GM23338 (cell line): ENCODE measurements at regions not wholly inside any gene's neighbourhood (a gene's known extent, or its start where the extent isn't known, plus 50 kb on each side); places are given as distances from the start of the nearest gene placed in this dataset.

Source experiments
- ATAC-seq: fragments of 200-7000 bp; cut with Tn5 transposase; 3 replicates; pipeline ENCODE4 v1.9.1; 2020
- DNase-seq: peaks from one replicate; pipeline ENCODE4 v3.0.0-alpha.2; 2015; ENCODE audit warnings: low spot score
- H2AFZ ChIP-seq: fragments of 200-600 bp; sonication (generic); 2 replicates; pipeline ENCODE4 v1.8.0; 2016; ENCODE audit warnings: antibody characterized with exemption, mild to moderate bottlenecking, moderate library complexity
- H3F3A ChIP-seq: fragments of 200-600 bp; sonication (generic); replicated peaks from 2 replicates; pipeline ENCODE4 v1.8.0; 2017; ENCODE audit warnings: antibody characterized with exemption, mixed run types, low read depth
- H3K27ac ChIP-seq: fragments of 200-600 bp; sonication (generic); 2 replicates; pipeline ENCODE4 v1.6.1; 2016; ENCODE audit warnings: low read depth
- H3K27me3 ChIP-seq: fragments of 200-600 bp; sonication (generic); 2 replicates; pipeline ENCODE4 v1.8.0; 2016; ENCODE audit warnings: mild to moderate bottlenecking, mixed run types, moderate library complexity; ENCODE audit not compliant: insufficient read depth
- H3K36me3 ChIP-seq: fragments of 200-600 bp; sonication (generic); 2 replicates; pipeline ENCODE4 v1.8.0; 2016; ENCODE audit warnings: mild to moderate bottlenecking; ENCODE audit not compliant: insufficient read depth
- H3K4me1 ChIP-seq: fragments of 200-600 bp; sonication (generic); 2 replicates; pipeline ENCODE4 v1.8.0; 2016; ENCODE audit warnings: mild to moderate bottlenecking, moderate library complexity; ENCODE audit not compliant: insufficient read depth
- H3K4me2 ChIP-seq: fragments of 200-600 bp; sonication (generic); 2 replicates; pipeline ENCODE4 v1.7.1; 2017; ENCODE audit warnings: mixed run types
- H3K4me3 ChIP-seq: fragments of 200-600 bp; sonication (generic); 2 replicates; pipeline ENCODE4 v1.6.1; 2016; ENCODE audit warnings: mixed run types
- H3K79me2 ChIP-seq: fragments of 200-600 bp; sonication (generic); replicated peaks from 2 replicates; pipeline ENCODE4 v1.8.0; 2017; ENCODE audit warnings: mild to moderate bottlenecking; ENCODE audit not compliant: insufficient read depth
- H3K9me2 ChIP-seq: fragments of 200-600 bp; sonication (generic); 2 replicates; pipeline ENCODE4 v1.8.0; 2017; ENCODE audit not compliant: insufficient read depth
- H4K20me1 ChIP-seq: fragments of 200-600 bp; sonication (generic); replicated peaks from 2 replicates; pipeline ENCODE4 v1.8.0; 2017; ENCODE audit warnings: mild to moderate bottlenecking; ENCODE audit not compliant: insufficient read depth
- H3K27ac Mint-ChIP-seq: 2 replicates; pipeline ENCODE4 v1.8.0; 2020; ENCODE audit warnings: inconsistent platforms, mild to moderate bottlenecking, moderate library complexity, mixed read lengths
- H3K27me3 Mint-ChIP-seq: 3 replicates; pipeline ENCODE4 v1.8.0; 2022; ENCODE audit warnings: low read depth, mild to moderate bottlenecking, moderate library complexity, mixed read lengths, inconsistent platforms; ENCODE audit not compliant: insufficient read depth, poor library complexity
- H3K36me3 Mint-ChIP-seq: 3 replicates; pipeline ENCODE4 v1.8.0; 2021; ENCODE audit warnings: low read depth, mild to moderate bottlenecking, inconsistent platforms, moderate library complexity, mixed read lengths
- H3K4me1 Mint-ChIP-seq: 3 replicates; pipeline ENCODE4 v1.8.0; 2020; ENCODE audit warnings: mild to moderate bottlenecking, inconsistent platforms, mixed read lengths
- H3K4me3 Mint-ChIP-seq: 3 replicates; pipeline ENCODE4 v1.8.0; 2021; ENCODE audit warnings: moderate library complexity, mild to moderate bottlenecking, inconsistent platforms, mixed read lengths
- H3K9me3 Mint-ChIP-seq: 3 replicates; pipeline ENCODE4 v1.8.0; 2020; ENCODE audit warnings: moderate library complexity, mild to moderate bottlenecking, inconsistent platforms, mixed read lengths
- CREB1 ChIP-seq: fragments of 250-450 bp; sonication (Bioruptor Pico); IDR thresholded peaks from 2 replicates; pipeline ENCODE4 v1.5.0; 2020; ENCODE audit warnings: low read depth, mild to moderate bottlenecking, moderate library complexity
- CTCF ChIP-seq, 2 experiments: fragments of 200-600 bp in 1 of 2; sonication (generic) in 1 of 2; conservative IDR thresholded peaks; 2 replicates each; pipeline versions ENCODE4 v1.5.1 to v1.6.1; 2016 to 2017; ENCODE audit warnings: antibody characterized with exemption in 2 of 2, low read depth in 2 of 2, mild to moderate bottlenecking in 2 of 2, moderate library complexity in 1 of 2
- ETS1 ChIP-seq: IDR thresholded peaks from 2 replicates; pipeline ENCODE4 v1.6.1; 2016; ENCODE audit warnings: antibody characterized with exemption
- EZH2 ChIP-seq: fragments of 200-600 bp; sonication (generic); IDR thresholded peaks from one replicate; pipeline ENCODE4 v1.8.0; 2017; ENCODE audit warnings: antibody characterized with exemption, mild to moderate bottlenecking, low read depth; ENCODE audit not compliant: unreplicated experiment
- EZH2phosphoT487 ChIP-seq: fragments of 200-600 bp; sonication (generic); IDR thresholded peaks from one replicate; pipeline ENCODE4 v1.8.1; 2018; ENCODE audit warnings: antibody characterized with exemption; ENCODE audit not compliant: unreplicated experiment
- JUNB ChIP-seq: IDR thresholded peaks from one replicate; pipeline ENCODE4 v1.6.1; 2016; ENCODE audit warnings: antibody characterized with exemption; ENCODE audit not compliant: unreplicated experiment
- NANOG ChIP-seq: IDR thresholded peaks from 2 replicates; pipeline ENCODE4 v1.6.1; 2016; ENCODE audit warnings: antibody characterized with exemption, borderline replicate concordance
- POLR2AphosphoS5 ChIP-seq: IDR thresholded peaks from 2 replicates; pipeline ENCODE4 v1.6.1; 2016; ENCODE audit warnings: antibody characterized with exemption, low read depth
- REST ChIP-seq: IDR thresholded peaks from one replicate; pipeline ENCODE4 v1.6.1; 2018; ENCODE audit warnings: antibody characterized with exemption; ENCODE audit not compliant: unreplicated experiment
- STAT1 ChIP-seq: IDR thresholded peaks from one replicate; pipeline ENCODE4 v1.6.1; 2016; ENCODE audit warnings: antibody characterized with exemption; ENCODE audit not compliant: unreplicated experiment
- ZNF114 ChIP-seq: fragments of 250-450 bp; sonication (Bioruptor Pico); IDR thresholded peaks from 2 replicates; pipeline ENCODE4 v1.5.0; 2020; ENCODE audit warnings: mild to moderate bottlenecking, moderate library complexity
- ZNF331 ChIP-seq: fragments of 250-450 bp; sonication (Bioruptor Pico); IDR thresholded peaks from 2 replicates; pipeline ENCODE4 v1.5.0; 2020; ENCODE audit warnings: low read depth, mild to moderate bottlenecking, moderate library complexity
- ZNF462 ChIP-seq: fragments of 250-450 bp; sonication (Bioruptor Pico); IDR thresholded peaks from 2 replicates; pipeline ENCODE4 v1.5.0; 2020; ENCODE audit warnings: mild to moderate bottlenecking, moderate library complexity

GRCh38 chr2:59690849-59691248, 862.6 kb downstream of the BCL11A start:
- no peak for DNase-seq
- no peak for ATAC-seq
- no peaks in the 10 kb centered on the region for H3K27me3 ChIP-seq
- H3K4me3 ChIP-seq: no peak overlapping the region
- Mint-ChIP-seq H3K36me3 (peaks cover 5% of the 10 kb centered on the region; the same call in 2 of the 3 replicates), H3K4me3 (no peak overlapping the region), H3K9me3 (peaks cover 7% of the 10 kb centered on the region; the same call in 2 of the 3 replicates), H3K27ac (no peak overlapping the region), H3K4me1 (peaks cover 5% of the 10 kb centered on the region; the same call in 2 of the 3 replicates), H3K27me3 (no peaks in the 10 kb centered on the region)
- peak overlapping the region; percentile 81; the same call in 1 of the 2 replicates for H2AFZ ChIP-seq
- no peak for TF ChIP-seq ZNF331
- no peak for TF ChIP-seq ETS1
- TF ChIP-seq ZNF462 (CRISPR knock-in tag): no peak
- TF ChIP-seq NANOG: no peak
- TF ChIP-seq EZH2: no peak
- no peak for TF ChIP-seq EZH2phosphoT487
- TF ChIP-seq CTCF (conservative IDR thresholded peaks at IDR 0.05; ENCODE audit: low read depth in 2 of 2): no peak
- no peak for TF ChIP-seq ZNF114 (CRISPR knock-in tag)
- TF ChIP-seq JUNB: no peak
- no peak for TF ChIP-seq CREB1 (CRISPR knock-in tag)
- no peak for TF ChIP-seq POLR2AphosphoS5
- no peak for TF ChIP-seq REST
- TF ChIP-seq STAT1: no peak
- H3F3A ChIP-seq: no peaks in the 10 kb centered on the region
- no peaks in the 10 kb centered on the region for H3K9me2 ChIP-seq
- no peak overlapping the region for H3K27ac ChIP-seq
- H3K36me3 ChIP-seq: no peaks in the 10 kb centered on the region
- no peak overlapping the region for H3K4me2 ChIP-seq
- no peaks in the 10 kb centered on the region for H3K79me2 ChIP-seq
- peaks cover 4% of the 10 kb centered on the region; the same call in 1 of the 2 replicates for H3K4me1 ChIP-seq
- no peaks in the 10 kb centered on the region for H4K20me1 ChIP-seq
